HG03432 (cell line): ENCODE measurements at regions not wholly inside any gene's neighbourhood (a gene's known extent, or its start where the extent isn't known, plus 50 kb on each side); places are given as distances from the start of the nearest gene placed in this dataset.

Experiments used
- ATAC-seq: cut with Tn5 transposase; IDR thresholded peaks from one replicate; pipeline ENCODE4 v1.9.1; 2021; ENCODE audit warnings: mild to moderate bottlenecking, moderate library complexity; ENCODE audit not compliant: unreplicated experiment

DNA sequence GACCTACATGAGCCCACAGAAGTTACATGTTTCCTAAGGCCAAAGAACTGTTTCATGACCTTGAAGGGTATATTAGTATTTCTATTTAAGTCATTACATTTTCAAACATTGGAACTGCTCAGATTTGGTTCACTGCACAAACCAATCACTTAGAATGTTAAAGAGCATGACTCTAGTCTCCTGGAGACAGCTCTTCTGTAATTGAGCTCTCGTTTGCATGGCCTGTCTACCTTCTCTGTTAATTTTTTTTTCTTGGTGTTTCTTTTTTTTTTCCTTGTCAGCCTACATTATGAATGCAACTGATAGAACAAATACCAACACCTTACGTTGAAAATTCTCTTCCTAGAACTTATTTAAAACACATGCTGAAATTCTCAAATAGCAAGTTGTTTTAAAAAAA, 860.2 kb upstream of the MAP3K7 start:
- ATAC-seq, result peak; percentile 55

DNA sequence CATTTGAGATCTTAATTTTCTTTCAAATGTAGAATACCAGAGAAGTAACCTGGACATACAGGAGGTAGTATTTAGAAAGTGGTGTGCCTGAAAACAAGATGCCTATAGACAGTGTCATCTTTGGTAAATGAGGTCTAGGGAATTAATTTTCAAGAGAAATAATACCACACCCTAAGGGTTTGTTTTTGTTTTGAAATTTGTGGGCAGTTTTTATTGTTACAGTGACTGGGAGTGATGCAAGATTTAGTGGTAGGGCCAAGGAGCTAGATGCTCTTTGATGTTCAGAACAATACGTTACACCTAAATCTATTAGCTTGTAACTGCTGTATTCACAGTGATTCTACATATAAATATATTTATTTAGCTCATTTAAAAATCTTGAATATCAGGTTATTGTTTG, 856.5 kb upstream of the MAP3K7 start:
- ATAC-seq, result no peak

DNA sequence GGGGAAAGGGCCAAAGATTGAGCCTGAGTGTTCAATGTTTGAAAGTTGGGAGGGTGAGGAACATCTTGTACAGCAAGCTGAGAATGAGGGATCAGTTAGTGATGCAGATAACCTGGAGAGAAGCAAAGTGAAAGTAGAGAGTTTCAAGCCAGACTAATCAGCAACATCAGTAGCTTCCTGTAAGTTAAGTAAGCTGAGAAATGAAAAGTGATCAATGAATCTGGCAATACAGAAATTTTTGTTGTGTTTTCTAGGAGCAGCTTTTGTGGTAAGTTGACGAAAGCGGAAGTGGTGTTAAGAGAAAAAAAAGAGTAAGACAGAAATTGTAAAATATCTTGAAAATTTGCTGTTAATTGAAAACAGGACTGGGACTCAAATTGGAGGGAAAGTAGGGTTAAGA, 855.5 kb upstream of the MAP3K7 start:
- ATAC-seq, result peak; percentile 46

DNA sequence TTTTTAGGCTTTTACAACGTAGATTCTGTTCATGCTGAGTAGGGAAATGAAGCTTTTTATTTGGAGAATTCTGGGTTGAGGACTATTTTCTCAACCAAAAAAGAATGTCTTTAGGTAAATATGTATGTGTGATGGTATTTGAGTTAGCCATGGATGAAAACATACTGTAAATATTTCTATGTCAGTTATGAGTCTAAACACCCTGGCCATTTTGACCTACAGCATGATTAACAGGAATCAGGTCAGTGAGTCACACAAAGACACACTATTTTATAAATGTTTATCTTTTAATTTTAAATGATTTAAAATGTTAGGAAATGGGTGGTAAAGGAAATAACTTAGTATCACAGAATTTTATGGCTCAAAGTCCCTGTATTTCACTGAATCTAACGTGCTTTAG, 851.7 kb upstream of the MAP3K7 start:
- no peak for ATAC-seq

DNA sequence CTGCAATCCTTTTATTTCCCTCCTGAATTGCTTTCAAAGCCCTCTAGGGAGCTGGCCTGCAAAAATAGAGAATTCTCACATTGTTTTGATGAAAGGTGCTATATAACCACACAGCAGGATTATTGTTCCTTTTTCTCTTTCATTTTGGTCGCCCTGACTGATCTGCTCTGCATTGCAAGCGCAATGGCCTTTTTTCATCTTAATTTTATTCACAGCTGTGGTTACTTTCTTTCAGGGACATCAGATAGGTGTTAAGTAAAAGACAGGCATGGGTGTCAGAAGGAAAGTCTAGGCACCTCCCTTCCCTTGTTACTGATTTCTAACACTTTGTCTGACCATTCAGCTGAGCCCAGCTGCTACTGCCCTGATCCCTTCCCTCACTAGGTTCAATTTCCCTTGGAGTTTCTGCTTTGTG, 850.5 kb upstream of the MAP3K7 start:
- ATAC-seq, result peak; percentile 34

DNA sequence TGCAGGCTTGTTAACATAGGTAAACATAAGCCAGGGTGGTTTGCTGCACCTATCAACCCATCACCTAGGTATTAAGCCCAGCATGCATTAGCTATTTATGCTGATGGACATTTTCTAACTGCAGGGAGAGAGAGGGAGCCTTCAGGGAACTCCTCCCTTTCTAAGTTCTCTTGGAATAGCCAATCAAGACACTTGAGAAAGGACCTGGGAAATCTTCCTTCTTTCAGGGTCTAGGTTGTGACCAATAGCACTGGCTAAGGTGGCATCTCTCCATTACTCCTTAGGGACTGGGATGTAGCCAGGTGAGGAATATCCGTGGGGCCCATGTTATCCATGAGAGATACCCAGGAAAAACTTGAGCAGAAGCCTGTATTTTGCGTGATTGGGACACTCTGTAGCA, 849.6 kb upstream of the MAP3K7 start:
- no peak for ATAC-seq

DNA sequence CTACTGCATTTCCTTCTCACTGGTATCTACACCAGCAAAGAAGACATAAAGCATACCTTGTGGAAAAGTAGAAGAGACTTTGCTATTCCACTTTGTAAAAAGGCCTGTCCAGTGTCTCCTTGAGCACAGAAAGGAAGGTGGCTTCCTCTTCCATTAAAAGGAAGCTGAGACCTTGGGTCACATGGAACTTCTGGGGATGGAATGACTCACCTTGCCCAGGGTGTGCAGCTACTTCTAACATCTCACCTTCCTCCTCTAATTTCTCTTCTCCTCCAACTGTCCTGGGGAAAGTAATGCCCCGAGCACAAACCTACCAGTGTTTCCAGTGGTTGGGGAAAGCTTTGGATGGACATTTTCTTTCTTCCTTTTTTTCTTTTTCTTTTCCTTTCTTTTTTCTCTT, 848.8 kb upstream of the MAP3K7 start:
- no peak for ATAC-seq

DNA sequence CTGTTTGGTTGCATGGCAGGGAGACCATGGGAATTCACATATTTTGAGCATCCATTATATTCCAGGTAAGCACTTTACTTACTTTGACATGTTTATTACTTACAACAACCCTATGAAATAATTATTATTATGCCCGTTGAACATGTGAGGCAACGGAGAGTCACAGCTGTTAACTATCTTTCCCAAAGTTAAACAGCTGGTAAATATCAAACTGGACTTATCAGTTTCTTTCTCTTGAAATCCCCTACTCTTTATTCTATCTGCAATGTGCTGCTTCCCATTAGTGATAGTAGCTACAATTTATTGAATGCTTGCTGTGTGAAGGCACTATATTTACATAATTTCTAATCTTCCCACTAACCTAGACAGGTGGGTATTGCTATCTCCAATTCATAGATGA, 847.7 kb upstream of the MAP3K7 start:
- ATAC-seq, result no peak

DNA sequence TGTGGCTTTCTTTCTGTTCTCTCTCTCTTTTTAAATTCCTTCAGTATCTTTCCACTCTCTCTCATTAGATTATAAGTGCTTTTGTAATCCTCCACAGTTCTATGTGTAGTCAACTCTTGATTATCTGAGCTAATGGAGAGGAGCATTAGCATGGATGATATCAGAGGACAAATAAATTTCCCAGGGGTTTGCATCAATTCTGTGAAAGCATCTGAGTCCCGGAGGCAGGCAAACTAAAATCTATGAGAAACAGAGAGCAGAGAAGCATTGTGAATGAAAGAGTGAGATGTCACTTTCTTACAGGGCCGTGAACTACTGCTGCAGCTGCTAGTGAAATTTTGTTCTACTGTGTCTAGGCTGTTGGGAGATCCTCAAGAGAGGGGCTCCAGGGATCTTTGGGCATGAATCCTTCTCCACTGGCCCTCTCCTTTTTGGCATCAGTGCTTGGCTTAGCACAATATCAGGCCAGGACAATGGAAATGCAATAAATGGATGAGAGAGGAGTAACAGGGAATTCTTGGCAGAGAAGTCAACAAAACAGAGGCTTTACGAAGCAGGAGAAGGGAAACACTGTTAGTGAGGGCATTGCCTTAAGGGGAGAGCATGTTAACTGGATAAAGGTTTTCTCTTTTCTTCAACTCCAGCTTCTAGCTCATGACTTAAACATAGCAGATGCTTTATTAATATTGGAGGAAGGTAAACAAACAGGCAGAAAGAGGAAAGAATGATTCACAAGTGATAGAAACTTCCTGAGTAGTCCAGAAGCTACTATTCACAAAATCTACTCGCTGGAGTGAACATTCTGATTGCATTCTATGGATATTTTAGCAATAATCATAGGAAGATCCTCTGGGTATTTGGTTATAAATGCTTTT, 847.0 kb upstream of the MAP3K7 start:
- no peak for ATAC-seq

DNA sequence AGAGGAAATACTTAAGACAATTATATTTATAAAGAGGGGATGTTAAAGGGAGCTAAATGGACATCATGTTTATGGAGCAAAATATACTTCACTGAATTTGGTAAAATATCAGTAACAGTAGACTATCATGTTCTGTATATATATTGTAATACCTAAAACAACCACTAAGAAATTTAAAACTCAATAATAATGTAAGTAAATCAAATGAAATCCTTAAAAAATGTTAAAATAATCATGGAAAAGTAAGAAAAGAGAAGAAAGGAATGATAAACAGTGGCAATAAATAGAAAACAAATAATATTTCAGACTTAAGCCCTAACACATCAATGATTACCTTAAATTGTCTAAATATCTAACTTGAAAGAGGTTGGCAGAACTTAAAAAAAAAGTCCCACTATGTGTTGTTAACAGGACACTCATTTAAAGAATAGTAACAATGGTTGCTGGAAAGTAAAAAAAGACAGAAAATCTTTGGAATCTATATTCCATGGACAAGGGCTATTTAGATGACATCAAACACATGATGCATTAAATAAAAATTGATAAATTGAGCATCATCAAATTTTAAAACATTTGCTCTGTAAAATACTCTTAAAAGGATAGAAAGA, 842.2 kb upstream of the MAP3K7 start:
- ATAC-seq, result no peak

DNA sequence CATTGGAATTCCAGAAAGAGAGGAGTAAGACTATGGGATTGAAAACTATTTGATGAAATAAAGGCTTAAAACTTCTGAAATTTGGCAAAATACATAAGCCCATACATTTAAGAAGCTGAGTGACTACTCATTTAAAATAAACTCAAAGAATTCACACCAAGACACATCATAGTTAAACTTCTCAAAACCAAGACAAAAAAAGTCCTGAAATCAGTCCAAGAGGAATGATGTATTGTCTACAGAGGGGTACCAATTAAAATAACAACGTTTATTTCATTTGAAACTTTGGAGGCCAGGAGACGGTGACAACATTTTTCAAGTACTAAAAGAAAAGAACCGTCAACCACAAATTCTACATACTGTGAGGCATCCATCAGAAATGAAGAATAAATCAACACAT, 841.4 kb upstream of the MAP3K7 start:
- ATAC-seq, result no peak

DNA sequence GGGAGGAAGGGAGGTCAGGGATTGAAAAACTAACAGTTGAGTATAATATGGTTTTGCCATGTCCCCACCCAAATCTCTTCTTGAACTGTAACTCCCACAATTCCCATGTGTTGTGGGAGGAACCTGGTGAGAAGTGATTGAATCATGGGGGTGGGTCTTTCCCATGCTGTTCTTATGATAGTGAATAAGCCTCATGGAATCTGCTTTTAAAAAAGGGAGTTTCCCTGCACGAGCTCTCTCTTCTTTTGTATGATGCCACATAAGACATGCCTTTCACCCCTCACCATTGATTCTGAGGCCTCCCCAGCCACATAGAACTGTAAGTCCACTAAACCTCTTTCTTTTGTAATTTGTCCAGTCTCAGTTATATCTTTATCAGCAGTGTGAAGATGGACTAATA, 833.4 kb upstream of the MAP3K7 start:
- no peak for ATAC-seq

DNA sequence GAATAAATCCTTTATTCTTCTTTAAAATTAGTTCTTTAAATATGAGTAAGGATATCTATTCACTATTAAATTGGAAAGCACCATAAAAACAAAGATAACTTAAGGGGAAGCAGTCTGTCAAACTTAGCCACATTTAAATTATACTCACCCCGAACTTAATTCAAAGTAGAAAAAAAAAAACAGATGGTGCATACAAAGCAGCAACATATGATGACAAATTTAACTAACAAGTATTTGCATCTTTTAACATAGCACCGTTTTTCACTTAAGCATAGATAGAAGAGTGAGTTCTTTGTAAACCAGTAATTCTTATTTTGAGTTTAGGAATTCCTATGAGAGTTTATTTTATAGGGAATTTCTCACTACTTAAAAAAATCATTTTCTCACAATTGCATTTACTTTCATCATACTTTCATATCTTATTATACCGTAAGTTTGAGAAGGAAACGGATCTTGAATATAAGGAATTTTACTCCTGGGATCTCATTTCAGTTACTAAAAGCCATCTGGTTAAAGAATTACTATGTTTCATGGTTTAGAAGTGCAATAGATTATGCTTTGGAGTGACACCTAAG, 828.2 kb upstream of the MAP3K7 start:
- ATAC-seq, result no peak

DNA sequence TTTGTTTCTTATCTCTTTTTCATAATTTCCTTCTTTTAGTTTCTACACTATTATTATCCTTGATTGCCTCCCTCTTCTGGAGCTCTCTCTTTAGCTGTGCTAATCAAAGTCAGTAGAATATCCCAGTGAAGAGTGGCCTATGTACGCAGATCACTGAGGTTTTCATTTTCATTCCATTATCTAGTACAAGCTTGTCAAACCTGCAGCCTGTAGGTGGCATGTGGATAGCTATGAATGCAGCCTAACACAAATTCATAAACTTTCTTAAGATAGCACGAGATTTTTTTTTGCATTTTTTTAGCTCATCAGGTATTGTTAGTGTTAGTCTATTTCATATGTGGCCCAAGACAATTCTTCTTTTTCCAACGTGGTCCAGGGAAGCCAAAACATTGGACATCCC, 825.7 kb upstream of the MAP3K7 start:
- ATAC-seq, result no peak

DNA sequence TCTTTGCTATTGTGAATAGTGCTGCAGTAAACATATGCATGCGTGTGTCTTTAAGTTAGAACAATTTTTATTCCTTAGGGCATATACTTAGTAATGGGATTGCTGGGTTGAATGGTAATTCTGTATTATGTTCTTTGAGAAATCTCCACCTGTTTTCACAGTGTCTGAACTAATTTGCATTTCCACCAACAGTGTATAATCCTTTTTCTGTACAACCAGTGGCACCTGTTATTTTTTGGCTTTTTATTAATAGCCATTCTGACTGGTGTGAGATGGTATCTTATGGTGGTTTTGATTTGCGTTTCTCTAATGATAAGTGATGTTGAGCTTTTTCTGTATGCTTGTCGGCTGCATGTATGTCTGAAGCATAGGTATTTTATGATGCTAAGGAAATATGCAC, 820.8 kb upstream of the MAP3K7 start:
- ATAC-seq, result no peak

DNA sequence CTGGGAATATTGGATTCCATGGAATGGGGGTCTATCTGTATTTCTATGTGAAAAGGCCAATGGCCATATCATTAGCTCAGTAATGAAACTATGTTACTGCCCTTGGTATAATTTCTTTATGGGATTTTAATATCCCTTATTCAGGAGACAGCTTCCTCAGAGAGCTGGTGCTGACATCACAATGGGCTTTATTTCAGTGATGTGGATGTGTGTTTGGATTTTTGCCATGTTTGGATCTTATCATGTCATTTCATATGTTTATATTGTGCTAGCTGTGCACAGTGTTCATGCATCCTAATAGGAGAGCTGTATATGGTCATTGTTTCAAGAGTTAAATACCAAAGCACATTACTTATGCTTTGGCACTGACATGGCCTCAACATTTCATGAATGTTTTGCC, 806.1 kb upstream of the MAP3K7 start:
- no peak for ATAC-seq

DNA sequence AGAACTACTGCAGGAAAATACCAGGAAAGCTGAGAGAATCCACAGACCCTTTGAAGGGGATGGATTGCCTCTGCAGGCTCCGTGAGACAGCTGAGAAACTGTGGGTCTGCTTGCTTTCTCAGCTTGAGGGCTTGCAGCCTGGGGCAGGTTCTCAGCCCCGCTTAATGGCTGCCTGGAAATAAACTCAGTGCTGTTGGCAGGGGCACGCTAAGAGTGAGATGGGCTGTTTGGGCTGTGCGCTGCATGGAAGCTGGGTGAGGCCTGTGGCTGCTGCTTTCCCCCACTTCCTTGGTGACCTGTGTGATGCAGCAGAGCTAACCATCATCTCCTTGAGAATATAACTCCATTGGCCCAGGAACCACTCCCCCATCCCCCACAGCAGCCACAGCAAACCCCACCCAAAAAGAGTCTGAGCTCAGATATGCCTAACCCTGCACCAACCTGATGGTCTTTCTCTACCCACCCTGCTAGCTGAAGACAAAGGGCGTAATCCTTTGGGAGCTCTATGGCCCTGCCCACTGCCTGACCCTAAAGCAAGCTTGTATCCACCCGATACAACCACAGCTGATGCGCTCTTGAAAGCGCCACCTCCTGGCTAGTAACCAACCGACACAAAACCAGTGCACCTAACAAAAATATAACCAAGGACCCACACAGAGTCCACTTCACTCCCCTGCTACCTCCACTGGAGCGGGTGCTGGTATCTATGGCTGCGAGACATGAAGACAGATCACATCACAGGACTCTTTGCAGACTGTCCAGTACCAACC, 800.6 kb upstream of the MAP3K7 start:
- no peak for ATAC-seq

DNA sequence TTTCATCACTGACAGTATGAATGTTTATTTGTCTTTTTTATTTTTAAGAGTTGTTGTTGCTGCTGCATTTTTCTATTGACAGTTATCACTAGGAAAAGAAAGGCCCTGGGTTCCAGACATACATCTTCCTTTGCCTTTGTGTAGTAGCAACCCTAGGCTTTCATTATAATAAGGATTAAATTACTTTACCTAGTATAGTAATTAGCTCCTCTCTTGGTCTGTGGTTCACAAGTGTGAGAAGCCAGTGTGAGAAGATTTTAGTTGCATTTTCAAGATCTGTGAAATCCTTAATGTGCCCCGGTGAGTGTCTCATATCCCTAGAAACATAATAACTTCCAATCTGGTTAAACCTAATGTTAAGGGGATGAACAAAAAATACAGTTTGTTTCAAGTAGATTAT, 799.3 kb upstream of the MAP3K7 start:
- ATAC-seq, result no peak

DNA sequence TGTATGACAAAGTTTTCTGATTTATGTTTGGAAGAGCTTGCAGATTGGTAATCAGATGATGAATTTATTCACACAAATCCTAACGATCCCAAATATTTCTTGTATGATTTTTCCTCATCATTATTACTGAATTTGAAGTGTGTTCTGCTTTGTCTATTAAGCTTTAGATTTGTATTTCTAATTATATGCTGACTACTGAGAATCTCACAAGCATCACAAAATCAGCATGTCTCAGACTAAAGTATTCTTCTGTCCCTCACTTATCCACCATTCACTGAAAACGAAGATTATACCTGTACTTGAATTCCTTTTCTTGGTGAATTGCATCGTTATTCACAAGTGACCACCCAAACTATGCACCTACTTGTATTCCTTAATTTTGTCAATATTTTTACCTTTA, 796.3 kb upstream of the MAP3K7 start:
- ATAC-seq, result no peak

DNA sequence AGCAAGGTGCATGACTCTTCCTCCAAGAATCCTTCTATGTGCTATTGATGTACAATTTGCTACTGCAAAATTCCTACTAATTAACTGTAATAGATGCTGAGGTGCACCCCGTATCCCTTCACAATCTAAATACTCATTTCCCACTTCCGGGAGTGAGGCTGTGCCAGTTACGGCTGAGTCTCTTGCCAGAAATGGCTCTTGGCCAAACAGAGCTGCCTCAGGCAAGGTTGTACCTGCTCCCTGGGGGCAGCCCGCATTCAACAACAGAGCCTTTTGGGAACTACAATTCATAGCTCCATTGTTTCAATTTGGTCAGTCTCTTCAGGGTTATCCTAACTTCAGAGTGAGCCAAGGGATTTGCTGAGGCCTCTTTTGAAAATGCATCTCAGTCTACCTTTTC, 789.8 kb upstream of the MAP3K7 start:
- ATAC-seq, result no peak

DNA sequence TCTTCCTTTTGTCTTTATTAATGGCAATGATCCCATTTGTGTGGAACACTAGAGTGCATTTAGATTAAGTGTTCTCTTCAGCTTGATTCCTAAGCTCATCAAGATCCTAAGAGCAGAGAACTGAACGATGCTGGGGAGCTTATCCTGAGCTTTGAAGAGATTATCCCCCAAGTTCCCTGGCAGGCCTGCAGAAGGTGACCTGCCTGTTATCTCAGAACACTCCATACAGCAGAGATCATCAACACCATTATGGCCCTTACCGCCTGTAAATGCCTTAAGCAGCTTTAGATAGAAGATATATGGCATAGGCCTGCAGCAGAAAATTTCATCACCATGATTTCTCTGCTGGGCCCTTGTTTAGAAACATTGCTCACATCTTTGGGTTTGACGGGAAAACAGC, 779.9 kb upstream of the MAP3K7 start:
- no peak for ATAC-seq

DNA sequence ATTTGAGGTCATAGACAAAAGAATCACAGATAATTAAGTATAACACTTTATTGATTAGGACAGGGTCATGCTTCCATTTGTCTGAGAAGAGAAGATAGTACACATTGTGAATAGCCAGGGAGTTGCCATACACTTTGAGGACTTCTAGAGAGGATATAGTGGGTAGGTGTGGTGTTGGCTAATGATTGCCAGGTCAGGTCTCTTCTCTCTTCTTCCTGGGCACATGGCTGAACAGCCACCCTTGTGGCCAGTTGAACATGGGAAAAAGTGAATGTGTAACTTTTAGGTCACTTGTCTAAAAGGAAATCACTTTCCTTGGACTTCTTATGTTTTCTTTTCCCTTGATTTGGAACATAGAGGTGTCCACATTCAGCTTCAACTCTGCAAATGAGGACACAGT, 772.1 kb upstream of the MAP3K7 start:
- no peak for ATAC-seq
